Small intestine (tissue), 7 donors: ENCODE measurements at regions not wholly inside any gene's neighbourhood (a gene's known extent, or its start where the extent isn't known, plus 50 kb on each side); places are given as distances from the start of the nearest gene placed in this dataset.
A peak's percentile ranks its signal among the peaks of the same experiment; 100 is the strongest.

Source experiments
- DNase-seq, 2 donors: peaks; one replicate each; pipeline versions ENCODE4 v3.0.0 to v3.0.0-alpha.2; 2013
- FAIRE-seq: peaks from 2 replicates; lab custom pipeline; 2012; peaks lifted over from hg19 to GRCh38; lab: Jason Lieb, UNC
- H3K27ac ChIP-seq, 3 donors: one replicate each; pipeline ENCODE4 v1.5.1; 2013; ENCODE audit warnings: low read length in 2 of 3, mild to moderate bottlenecking in 2 of 3, control low read depth in 1 of 3, inconsistent platforms in 1 of 3, low read depth in 1 of 3, moderate library complexity in 1 of 3
- H3K27me3 ChIP-seq, 3 donors: one replicate each; pipeline ENCODE4 v1.6.1; 2013; ENCODE audit warnings: low read length in 3 of 3, inconsistent platforms in 1 of 3; ENCODE audit not compliant: control insufficient read depth in 3 of 3, insufficient read depth in 3 of 3
- H3K36me3 ChIP-seq, 3 donors: one replicate each; pipeline ENCODE4 v1.6.1; 2013; ENCODE audit warnings: low read length in 3 of 3, inconsistent platforms in 1 of 3, low read depth in 1 of 3, mild to moderate bottlenecking in 1 of 3, moderate library complexity in 1 of 3; ENCODE audit not compliant: control insufficient read depth in 3 of 3, insufficient read depth in 2 of 3
- H3K4me1 ChIP-seq, 3 donors: one replicate each; pipeline ENCODE4 v1.6.1; 2013; ENCODE audit warnings: low read length in 2 of 3, inconsistent platforms in 1 of 3, low read depth in 1 of 3, mild to moderate bottlenecking in 1 of 3, moderate library complexity in 1 of 3; ENCODE audit not compliant: control insufficient read depth in 3 of 3, insufficient read depth in 2 of 3
- H3K4me3 ChIP-seq, 3 donors: one replicate each; pipeline ENCODE4 v1.5.1; 2013; ENCODE audit warnings: low read length in 3 of 3, control low read depth in 1 of 3, inconsistent platforms in 1 of 3, low read depth in 1 of 3, mild to moderate bottlenecking in 1 of 3, moderate library complexity in 1 of 3
- H3K9me3 ChIP-seq, 2 donors: one replicate each; pipeline ENCODE4 v1.6.1; 2013; ENCODE audit warnings: low read depth in 1 of 2, low read length in 1 of 2; ENCODE audit not compliant: control insufficient read depth in 2 of 2, insufficient read depth in 1 of 2
- WGBS, 3 donors: extraction: QIAGEN DNeasy Blood & Tissue Kit; methylation state at CpG; one replicate each; pipeline ENCODE4 v1.1.7; 2013; 5-methylcytosine and 5-hydroxymethylcytosine counted together
- donor health status: healthy with polysubstance abuse.
- donor health status: control.
- donor health status: control.
- donor health status: Bipolar disorder and iron deficiency.
- donor health status: healthy.

- H3K9me3 ChIP-seq, result peaks cover 0 to 3% of the 10 kb centered on the region in 2 donors
- no peaks in the 10 kb centered on the region for H3K36me3 ChIP-seq
- no peak overlapping the region for H3K27ac ChIP-seq
- H3K27me3 ChIP-seq, result no peaks in the 10 kb centered on the region
- FAIRE-seq (no peak), DNase-seq (peak in 1 of 2 donors; percentile 11)
- WGBS, 3 donors, result 40 to 66% (median 46%) methylated on average over 4 of the region's 4 CpGs
- peaks cover 0 to 6% (median 0%) of the 10 kb centered on the region in 3 donors for H3K4me1 ChIP-seq
- H3K4me3 ChIP-seq, result no peak overlapping the region
Observed at GRCh38 chr2:71747559-71747958, 294.2 kb downstream of the DYSF start.

GRCh38 chr2:71746946-71747501, 293.7 kb downstream of the DYSF start:
- H3K9me3 ChIP-seq, result peaks cover 0 to 3% of the 10 kb centered on the region in 2 donors
- no peaks in the 10 kb centered on the region for H3K36me3 ChIP-seq
- H3K27me3 ChIP-seq, result no peaks in the 10 kb centered on the region
- peak overlapping the region in 1 of 3 donors; percentile 8 for H3K27ac ChIP-seq
- no peak overlapping the region for H3K4me3 ChIP-seq
- WGBS, 3 donors, result 7 to 18% (median 15%) methylated on average over 12 to 13 of the region's 13 CpGs
- peaks cover 0 to 6% (median 0%) of the 10 kb centered on the region in 3 donors for H3K4me1 ChIP-seq
- no peak for FAIRE-seq
- peak in 1 of 2 donors; percentile 25 for DNase-seq

GRCh38 chr2:71744781-71745180, 291.4 kb downstream of the DYSF start:
- 73 to 84% (median 81%) methylated on average over 6 of the region's 6 CpGs for WGBS, 3 donors
- peaks cover 0 to 6% (median 0%) of the 10 kb centered on the region in 3 donors for H3K4me1 ChIP-seq
- no peak overlapping the region for H3K4me3 ChIP-seq
- FAIRE-seq, result no peak
- no peak overlapping the region for H3K27ac ChIP-seq
- no peaks in the 10 kb centered on the region for H3K27me3 ChIP-seq
- no peaks in the 10 kb centered on the region for H3K36me3 ChIP-seq
- DNase-seq, result no peak
- H3K9me3 ChIP-seq, result peaks cover 0 to 7% of the 10 kb centered on the region in 2 donors

DNA sequence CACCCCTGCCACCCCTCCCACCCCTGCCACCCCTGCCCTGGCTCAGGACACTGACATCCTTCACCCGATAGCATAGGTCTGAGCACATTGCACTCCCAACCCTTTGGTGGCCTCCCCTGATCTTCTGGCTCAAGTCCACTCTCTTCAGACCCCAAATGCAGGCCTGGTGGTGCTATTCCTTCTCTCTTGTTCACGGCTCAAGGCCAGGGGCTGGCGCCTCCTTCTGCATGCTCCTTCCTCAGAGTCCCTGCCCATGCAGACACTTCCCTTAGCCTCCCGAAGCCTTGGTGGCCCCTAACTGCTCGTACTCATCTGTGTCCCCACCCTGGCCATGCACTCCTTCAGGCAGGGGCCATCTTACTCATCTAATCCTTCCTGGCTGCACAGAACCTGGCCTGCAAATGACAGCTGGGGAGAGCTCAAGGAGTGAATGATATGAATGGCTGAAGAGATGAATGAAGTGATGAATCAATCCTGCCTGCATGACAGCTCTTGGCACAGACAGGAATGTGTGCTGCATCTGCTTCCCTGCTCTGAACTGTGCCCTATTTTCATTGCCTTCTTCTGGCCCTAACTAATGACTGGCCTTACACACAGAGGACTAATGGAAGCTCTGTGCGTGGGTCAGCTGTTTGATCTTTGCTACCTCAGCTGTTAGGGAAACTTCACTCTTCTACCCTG, 290.8 kb downstream of the DYSF start:
- no peaks in the 10 kb centered on the region for H3K36me3 ChIP-seq
- H3K27me3 ChIP-seq, result no peaks in the 10 kb centered on the region
- peaks cover 0 to 6% (median 0%) of the 10 kb centered on the region in 3 donors for H3K4me1 ChIP-seq
- no peak for DNase-seq
- no peak overlapping the region for H3K27ac ChIP-seq
- WGBS, 3 donors, result 80 to 92% (median 86%) methylated on average over 6 of the region's 6 CpGs
- no peak overlapping the region for H3K4me3 ChIP-seq
- H3K9me3 ChIP-seq, result peaks cover 0 to 7% of the 10 kb centered on the region in 2 donors
- FAIRE-seq, result no peak

DNA sequence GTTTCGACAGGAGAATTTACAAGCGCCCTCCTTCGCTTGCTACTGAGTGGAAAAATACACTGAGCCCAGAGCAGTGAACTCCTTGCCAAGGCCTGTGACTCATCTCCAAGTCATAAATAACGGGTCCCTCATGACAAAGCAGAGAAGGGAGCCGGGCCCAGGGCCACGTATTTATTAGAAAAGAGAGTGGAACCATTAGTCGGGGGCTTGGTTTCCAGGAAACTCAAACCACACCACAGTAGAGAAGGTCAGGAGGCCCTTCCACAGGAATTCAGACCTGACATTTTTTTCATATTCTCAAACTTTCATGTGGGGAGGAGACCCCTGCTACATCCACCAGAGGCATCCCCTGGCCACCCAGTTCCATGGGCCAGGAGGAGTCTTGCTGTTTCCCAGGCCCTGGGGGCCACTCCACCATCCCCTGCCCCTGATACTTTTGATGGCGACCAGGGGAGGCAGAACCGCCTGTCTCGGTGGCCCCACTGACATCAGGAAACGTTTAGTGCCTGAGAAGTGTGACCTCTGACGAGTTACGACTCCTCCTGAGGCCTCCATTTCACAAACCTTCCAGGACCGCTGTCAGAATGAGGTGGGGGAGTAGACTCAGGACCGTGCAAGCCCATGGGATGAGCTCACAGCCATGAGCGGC, 289.7 kb downstream of the DYSF start:
- FAIRE-seq, result no peak
- H3K27me3 ChIP-seq, result no peaks in the 10 kb centered on the region
- peak overlapping the region in 1 of 3 donors; percentile 43 for H3K27ac ChIP-seq
- H3K36me3 ChIP-seq, result no peaks in the 10 kb centered on the region
- peaks cover 0 to 6% (median 0%) of the 10 kb centered on the region in 3 donors for H3K4me1 ChIP-seq
- peaks cover 0 to 7% of the 10 kb centered on the region in 2 donors for H3K9me3 ChIP-seq
- DNase-seq, result peak in 1 of 2 donors; percentile 24
- no peak overlapping the region for H3K4me3 ChIP-seq
- WGBS, 3 donors, result 58 to 65% (median 65%) methylated on average over 16 of the region's 16 CpGs

DNA sequence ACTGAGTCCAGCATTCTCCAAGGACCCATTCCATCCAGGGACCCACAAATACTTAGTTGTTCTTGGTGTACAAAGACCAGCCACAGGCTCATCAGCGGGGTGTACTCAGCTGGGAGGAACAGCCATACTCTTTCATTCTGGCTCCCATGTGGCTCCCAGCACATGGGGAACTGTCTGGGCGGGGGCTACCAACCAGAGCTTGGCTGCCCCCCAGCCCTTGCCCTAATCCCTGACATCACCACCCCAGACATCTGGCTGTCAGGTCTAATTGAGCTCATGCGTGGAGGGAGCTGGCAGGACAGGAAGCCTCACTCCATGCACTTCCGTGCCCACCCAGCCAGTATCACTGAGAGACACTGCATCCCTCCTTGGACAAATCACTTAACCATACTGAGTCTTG, 283.6 kb downstream of the DYSF start:
- no peaks in the 10 kb centered on the region for H3K4me1 ChIP-seq
- peak overlapping the region in 1 of 3 donors; percentile 18 for H3K27ac ChIP-seq
- H3K9me3 ChIP-seq, result peaks cover 0 to 7% of the 10 kb centered on the region in 2 donors
- H3K4me3 ChIP-seq, result no peak overlapping the region
- 77 to 86% (median 84%) methylated on average over 4 of the region's 4 CpGs for WGBS, 3 donors
- no peaks in the 10 kb centered on the region for H3K27me3 ChIP-seq
- DNase-seq, result no peak
- no peak for FAIRE-seq
- H3K36me3 ChIP-seq, result no peaks in the 10 kb centered on the region

DNA sequence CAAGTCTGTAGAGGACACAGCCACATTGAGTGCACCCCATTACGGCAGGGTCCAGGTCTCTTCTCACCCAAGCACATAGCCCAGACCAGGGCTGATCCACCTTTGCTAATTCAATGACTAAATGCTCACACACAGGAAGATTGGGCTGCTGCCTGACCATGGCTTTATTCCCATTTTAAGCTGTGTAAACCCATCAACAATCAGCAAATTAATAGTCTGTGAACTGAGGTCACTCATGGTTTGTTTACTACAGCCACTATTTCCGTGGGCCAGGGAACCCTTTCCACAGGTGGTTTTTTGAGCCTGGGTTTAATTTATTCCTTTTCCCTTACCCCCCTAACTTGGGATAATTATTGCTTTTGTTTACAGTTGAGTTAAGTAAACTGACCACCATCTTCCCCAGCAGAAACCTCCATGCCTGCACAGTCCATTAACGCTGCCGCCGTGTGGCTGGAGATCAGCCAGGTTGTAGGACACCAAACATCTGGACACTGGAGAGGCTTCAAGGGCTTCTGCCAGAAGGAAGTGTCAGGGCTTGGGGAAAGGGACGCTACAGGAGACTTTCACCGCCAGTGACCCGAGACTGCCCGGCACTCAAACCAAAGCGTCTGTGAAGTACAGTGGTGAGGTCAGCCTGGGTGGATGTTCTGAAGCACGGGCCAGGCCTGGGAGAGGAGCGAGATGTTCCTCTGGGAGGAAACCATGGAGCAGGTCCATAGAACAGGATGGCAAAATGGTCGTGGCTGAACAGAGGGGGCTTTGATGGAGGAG, 282.9 kb downstream of the DYSF start:
- H3K9me3 ChIP-seq, result peaks cover 0 to 3% of the 10 kb centered on the region in 2 donors
- H3K36me3 ChIP-seq, result no peaks in the 10 kb centered on the region
- WGBS, 3 donors, result 59 to 82% (median 70%) methylated on average over 13 of the region's 13 CpGs
- FAIRE-seq (no peak), DNase-seq (no peak)
- H3K4me3 ChIP-seq, result no peak overlapping the region
- peak overlapping the region in 1 of 3 donors; percentile 13 for H3K27ac ChIP-seq
- H3K4me1 ChIP-seq, result no peaks in the 10 kb centered on the region
- no peaks in the 10 kb centered on the region for H3K27me3 ChIP-seq
